ENCODE measurements at regions not wholly inside any gene's neighbourhood (a gene's known extent, or its start where the extent isn't known, plus 50 kb on each side); places are given as distances from the start of the nearest gene placed in this dataset.

- Histone ChIP-seq H3K36me3 (replicated peaks; ENCODE audit: insufficient read depth, low read depth) (no peaks in the 10 kb centered on the region), H3K27ac (no peak overlapping the region), H3K4me3 (no peak overlapping the region), H3K27me3 (peaks cover 2% of the 10 kb centered on the region), H4K20me1 (ENCODE audit: insufficient read depth, poor library complexity, severe bottlenecking) (no peaks in the 10 kb centered on the region), H3K4me1 (ENCODE audit: insufficient read depth) (no peaks in the 10 kb centered on the region), H3K9me3 (ENCODE audit: low read depth) (peaks cover 8% of the 10 kb centered on the region), H3K9me2 (replicated peaks; ENCODE audit: insufficient read depth) (no peaks in the 10 kb centered on the region), H3K4me2 (no peak overlapping the region), H3K79me2 (no peaks in the 10 kb centered on the region), H2AFZ (no peak overlapping the region)
- TF ChIP-seq EZH2phosphoT487 (IDR thresholded peaks at IDR 0.05; ENCODE audit: low read depth, severe bottlenecking, unreplicated experiment) = no peak
- TF ChIP-seq EZH2 (IDR thresholded peaks at IDR 0.05; ENCODE audit: borderline replicate concordance) = no peak
- no peak for TF ChIP-seq CTCF (IDR thresholded peaks at IDR 0.05; ENCODE audit: poor library complexity)
- WGBS (ENCODE audit: low lambda C conversion rate, missing lambda C conversion rate) = 91% methylated on average over 1 of the region's 1 CpG
- no peak for DNase-seq (ENCODE audit: low spot score)
These were observed 119.9 kb downstream of the FOXD1 start for GRCh38 chr5:73328640-73329039.

- WGBS (ENCODE audit: low lambda C conversion rate, missing lambda C conversion rate) = 94% methylated on average over 2 of the region's 2 CpGs
- Histone ChIP-seq H3K9me3 (ENCODE audit: low read depth) (peaks cover 8% of the 10 kb centered on the region), H3K4me1 (ENCODE audit: insufficient read depth) (no peaks in the 10 kb centered on the region), H3K79me2 (no peaks in the 10 kb centered on the region), H3K4me3 (no peak overlapping the region), H3K27ac (no peak overlapping the region), H3K36me3 (replicated peaks; ENCODE audit: insufficient read depth, low read depth) (no peaks in the 10 kb centered on the region), H4K20me1 (ENCODE audit: insufficient read depth, poor library complexity, severe bottlenecking) (no peaks in the 10 kb centered on the region), H3K9me2 (replicated peaks; ENCODE audit: insufficient read depth) (no peaks in the 10 kb centered on the region), H3K4me2 (no peak overlapping the region), H3K27me3 (peaks cover 2% of the 10 kb centered on the region), H2AFZ (no peak overlapping the region)
- TF ChIP-seq EZH2phosphoT487 (IDR thresholded peaks at IDR 0.05; ENCODE audit: low read depth, severe bottlenecking, unreplicated experiment) = no peak
- TF ChIP-seq EZH2 (IDR thresholded peaks at IDR 0.05; ENCODE audit: borderline replicate concordance) = no peak
- TF ChIP-seq CTCF (IDR thresholded peaks at IDR 0.05; ENCODE audit: poor library complexity) = no peak
- no peak for DNase-seq (ENCODE audit: low spot score)
These were observed 120.6 kb downstream of the FOXD1 start for GRCh38 chr5:73327908-73328455.

GRCh38 chr5:73325546-73325945 lies 123.0 kb downstream of the FOXD1 start:
- WGBS (ENCODE audit: low lambda C conversion rate, missing lambda C conversion rate) = 89% methylated on average over 3 of the region's 3 CpGs
- no peaks in the 10 kb centered on the region for H3K4me1 ChIP-seq (ENCODE audit: insufficient read depth)
- no peak overlapping the region for H3K4me3 ChIP-seq
- DNase-seq (ENCODE audit: low spot score) = no peak
- H3K9me3 ChIP-seq (ENCODE audit: low read depth) = peaks cover 2% of the 10 kb centered on the region
- H3K79me2 ChIP-seq = no peaks in the 10 kb centered on the region
- no peak overlapping the region for H3K4me2 ChIP-seq
- TF ChIP-seq EZH2 (IDR thresholded peaks at IDR 0.05; ENCODE audit: borderline replicate concordance) (no peak), EZH2phosphoT487 (IDR thresholded peaks at IDR 0.05; ENCODE audit: low read depth, severe bottlenecking, unreplicated experiment) (no peak), CTCF (IDR thresholded peaks at IDR 0.05; ENCODE audit: poor library complexity) (no peak)
- no peaks in the 10 kb centered on the region for H3K36me3 ChIP-seq (replicated peaks; ENCODE audit: insufficient read depth, low read depth)
- H2AFZ ChIP-seq = no peak overlapping the region
- H3K27ac ChIP-seq = no peak overlapping the region
- no peaks in the 10 kb centered on the region for H3K9me2 ChIP-seq (replicated peaks; ENCODE audit: insufficient read depth)
- H4K20me1 ChIP-seq (ENCODE audit: insufficient read depth, poor library complexity, severe bottlenecking) = no peaks in the 10 kb centered on the region
- peaks cover 2% of the 10 kb centered on the region for H3K27me3 ChIP-seq

- 87% methylated on average over 5 of the region's 5 CpGs for WGBS (ENCODE audit: low lambda C conversion rate, missing lambda C conversion rate)
- Histone ChIP-seq H3K4me1 (ENCODE audit: insufficient read depth) (no peaks in the 10 kb centered on the region), H3K36me3 (replicated peaks; ENCODE audit: insufficient read depth, low read depth) (no peaks in the 10 kb centered on the region), H3K9me2 (replicated peaks; ENCODE audit: insufficient read depth) (no peaks in the 10 kb centered on the region), H3K27me3 (peaks cover 2% of the 10 kb centered on the region), H4K20me1 (ENCODE audit: insufficient read depth, poor library complexity, severe bottlenecking) (no peaks in the 10 kb centered on the region), H3K4me3 (no peak overlapping the region), H2AFZ (no peak overlapping the region), H3K27ac (no peak overlapping the region), H3K9me3 (ENCODE audit: low read depth) (no peaks in the 10 kb centered on the region), H3K79me2 (no peaks in the 10 kb centered on the region), H3K4me2 (no peak overlapping the region)
- no peak for DNase-seq (ENCODE audit: low spot score)
- TF ChIP-seq EZH2 (IDR thresholded peaks at IDR 0.05; ENCODE audit: borderline replicate concordance) (no peak), CTCF (IDR thresholded peaks at IDR 0.05; ENCODE audit: poor library complexity) (no peak), EZH2phosphoT487 (IDR thresholded peaks at IDR 0.05; ENCODE audit: low read depth, severe bottlenecking, unreplicated experiment) (no peak)
These were observed 125.1 kb downstream of the FOXD1 start for GRCh38 chr5:73323466-73323865.
